HG03342 (cell line): ENCODE measurements at regions not wholly inside any gene's neighbourhood (a gene's known extent, or its start where the extent isn't known, plus 50 kb on each side); places are given as distances from the start of the nearest gene placed in this dataset.

Experiments
- ATAC-seq: cut with Tn5 transposase; IDR thresholded peaks from one replicate; pipeline ENCODE4 v1.9.1; 2021; ENCODE audit warnings: mild to moderate bottlenecking, moderate library complexity; ENCODE audit not compliant: unreplicated experiment

DNA sequence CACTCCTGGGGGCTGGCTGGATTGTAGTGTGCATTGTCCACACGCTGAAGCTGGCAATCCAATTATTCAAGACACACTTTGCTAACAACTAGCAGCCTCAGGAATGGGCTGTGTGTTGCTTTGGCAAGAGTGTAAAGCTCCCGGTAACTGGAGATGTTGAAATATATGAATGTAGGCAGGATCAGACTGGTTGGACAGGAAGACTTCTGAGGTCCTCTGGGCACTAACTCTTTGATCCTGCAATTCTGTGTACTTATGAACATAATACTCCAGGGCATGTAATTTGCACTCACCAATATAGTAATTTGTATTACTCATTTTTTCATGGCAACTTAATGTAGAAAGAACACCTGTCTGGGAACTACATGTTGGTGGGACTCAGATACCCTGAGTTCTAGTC lies 106.7 kb upstream of the SLC28A3 start:
- ATAC-seq: no peak

DNA sequence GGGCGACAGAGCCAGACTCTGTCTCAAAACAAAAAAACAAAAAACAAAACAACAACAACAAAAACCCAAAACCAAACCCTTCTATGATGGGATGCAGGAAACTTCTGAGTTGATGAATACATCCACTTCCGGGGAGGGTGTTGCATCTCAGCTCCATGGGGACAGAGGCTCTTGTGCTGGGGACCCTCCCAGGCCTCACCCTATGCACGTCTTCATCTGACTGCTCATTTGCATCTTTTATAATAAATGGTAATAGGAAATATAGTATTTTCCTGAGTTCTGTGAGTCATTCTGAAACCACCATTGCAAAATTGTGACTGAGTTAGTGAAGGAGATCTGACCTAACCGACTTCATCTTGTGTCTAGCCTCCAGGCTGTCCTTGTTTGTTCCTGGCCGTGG lies 109.5 kb upstream of the SLC28A3 start:
- ATAC-seq: no peak

DNA sequence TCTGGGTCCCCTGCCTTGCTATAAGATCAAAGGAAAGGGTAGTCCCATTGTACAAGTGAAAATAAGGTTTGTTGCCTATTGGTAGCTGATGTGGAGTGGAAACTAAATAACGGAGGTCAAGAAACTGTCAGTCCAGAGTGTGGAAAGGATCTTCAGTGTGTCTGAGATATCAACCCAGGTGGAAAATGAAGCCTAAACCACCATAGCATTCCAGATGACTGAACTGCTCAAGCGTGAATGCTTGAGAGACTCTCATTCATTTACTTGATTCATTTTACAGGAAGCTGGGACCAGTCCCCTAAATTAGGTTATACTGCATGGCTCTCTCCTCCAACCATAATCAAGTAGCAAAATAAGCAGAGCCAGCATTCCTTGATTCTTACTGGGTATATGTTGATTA lies 116.0 kb upstream of the SLC28A3 start:
- ATAC-seq: no peak

DNA sequence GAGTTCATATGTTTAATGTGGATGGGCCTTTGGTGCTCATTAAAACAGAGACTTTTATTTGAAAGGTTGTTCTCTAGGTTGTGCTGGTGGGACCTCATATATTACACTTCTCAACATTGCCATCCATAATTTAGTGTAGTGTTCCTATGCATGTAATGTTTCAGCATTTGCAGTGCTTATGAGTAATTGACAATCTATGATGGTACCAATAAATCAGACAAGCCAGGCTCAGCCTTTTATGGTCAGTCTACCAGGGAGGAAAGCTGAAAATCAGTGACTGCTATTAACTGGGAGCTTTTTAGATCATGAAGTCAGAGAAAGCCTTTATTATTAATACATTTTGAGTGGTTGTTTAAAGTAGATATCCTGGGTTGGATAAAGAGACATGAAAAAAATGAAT lies 120.1 kb upstream of the SLC28A3 start:
- no peak for ATAC-seq

DNA sequence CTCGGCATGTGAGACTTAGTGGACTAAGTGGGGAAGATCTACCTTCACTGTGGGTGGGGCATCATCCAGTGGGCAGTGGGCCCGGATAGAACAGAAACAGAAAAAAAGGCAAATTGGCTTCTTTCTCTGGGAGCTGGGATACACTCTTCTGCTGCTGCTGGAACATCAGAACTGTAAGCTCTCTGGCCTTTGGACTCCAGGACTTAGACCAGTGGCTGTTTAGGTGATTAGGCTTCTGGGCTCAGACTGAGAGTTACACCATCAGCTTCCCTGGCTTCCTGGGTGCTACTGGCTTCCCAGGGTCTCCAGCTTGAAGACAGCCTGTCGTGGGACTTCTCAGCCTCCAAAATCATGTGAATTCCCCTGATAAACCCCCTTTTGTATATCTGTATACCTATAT lies 122.7 kb upstream of the SLC28A3 start:
- ATAC-seq: no peak

DNA sequence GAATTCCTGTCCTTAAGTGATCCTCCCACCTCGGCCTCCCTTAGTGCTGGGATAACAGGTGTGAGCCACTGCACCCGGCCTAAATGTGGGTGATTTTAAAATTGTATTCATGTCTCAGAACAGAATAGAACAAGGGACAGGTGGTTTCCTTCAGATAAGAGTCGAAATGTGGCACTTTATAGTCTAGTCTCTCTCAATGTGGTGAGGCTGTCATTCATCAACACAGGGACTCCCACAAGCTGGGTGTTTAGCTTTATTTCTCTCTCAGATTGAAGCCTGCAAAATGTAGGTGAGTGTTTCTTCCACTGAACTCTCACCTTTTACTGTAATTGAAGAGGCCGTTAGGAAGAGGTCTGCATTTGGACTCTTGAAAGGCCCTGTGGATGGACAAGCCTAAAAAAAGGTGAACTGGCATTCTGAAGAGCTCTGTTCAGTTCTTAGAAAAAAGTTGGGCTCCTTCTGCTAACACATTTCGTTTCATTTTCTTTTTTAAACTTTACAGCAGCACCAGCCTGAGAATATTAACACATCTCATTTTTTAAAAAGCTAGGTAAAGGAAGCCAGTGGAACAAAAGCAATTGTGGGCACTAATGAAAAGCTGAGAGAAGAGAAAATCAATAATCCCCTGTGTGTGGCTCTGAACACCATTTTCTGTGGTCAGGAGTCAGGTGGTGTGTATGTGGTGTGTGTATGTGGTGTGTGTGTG lies 126.2 kb upstream of the SLC28A3 start:
- ATAC-seq: no peak

DNA sequence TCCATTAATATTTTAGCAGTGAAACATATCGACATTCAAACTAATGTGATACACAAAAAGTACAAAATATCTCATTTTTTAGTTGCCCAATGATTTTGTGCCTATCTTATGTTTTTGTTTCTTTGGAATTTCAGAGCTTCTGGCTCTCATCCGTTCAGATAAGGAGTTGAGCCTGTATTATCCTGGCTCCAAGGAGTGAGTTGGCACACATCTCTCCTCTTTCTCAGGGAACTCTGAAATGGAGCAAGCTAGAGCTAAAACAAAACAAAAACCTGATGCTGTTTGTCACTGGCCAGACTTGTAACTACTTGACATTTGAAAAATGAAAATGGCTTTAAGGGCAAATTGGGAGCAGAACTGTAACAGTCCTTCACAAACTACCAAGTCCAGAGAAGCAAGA lies 131.3 kb upstream of the SLC28A3 start:
- no peak for ATAC-seq

DNA sequence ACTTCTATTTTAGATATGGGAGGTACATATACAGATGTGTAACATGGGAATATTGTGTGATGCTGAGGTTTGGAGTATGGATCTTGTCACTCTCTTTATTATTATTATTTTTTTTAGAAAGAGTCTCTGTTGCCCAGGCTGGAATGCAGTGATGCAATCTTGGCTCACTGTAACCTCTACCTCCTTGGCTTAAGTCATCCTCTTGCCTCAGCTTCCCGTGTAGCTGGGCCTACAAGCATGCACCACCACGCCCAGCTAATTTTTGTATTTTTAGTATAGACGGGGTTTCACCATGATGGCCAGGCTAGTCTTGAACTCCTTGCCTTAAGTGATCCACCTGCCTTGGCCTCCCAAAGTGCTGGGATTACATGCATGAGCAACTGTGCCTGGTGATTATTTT lies 138.4 kb upstream of the SLC28A3 start:
- no peak for ATAC-seq

DNA sequence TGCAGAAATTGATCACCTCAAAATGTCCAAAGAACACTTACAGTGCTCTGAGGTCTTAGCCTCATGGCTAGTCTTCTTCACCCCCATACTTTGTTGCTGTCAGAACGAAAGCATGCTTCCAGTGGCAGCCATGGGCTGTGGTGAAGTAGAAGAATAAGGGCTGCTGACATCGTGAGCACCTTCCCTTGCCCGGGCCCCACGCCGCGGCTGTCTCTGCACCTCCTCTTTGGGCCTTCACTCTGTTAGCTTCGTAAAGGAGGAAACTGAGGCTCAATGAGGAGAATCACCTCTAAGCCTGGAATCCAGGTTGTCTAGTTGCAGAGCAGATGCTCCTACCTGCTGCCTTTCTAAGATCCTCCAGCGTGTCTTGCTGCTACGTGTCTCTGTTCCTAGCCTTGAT lies 139.5 kb upstream of the SLC28A3 start:
- ATAC-seq: no peak

DNA sequence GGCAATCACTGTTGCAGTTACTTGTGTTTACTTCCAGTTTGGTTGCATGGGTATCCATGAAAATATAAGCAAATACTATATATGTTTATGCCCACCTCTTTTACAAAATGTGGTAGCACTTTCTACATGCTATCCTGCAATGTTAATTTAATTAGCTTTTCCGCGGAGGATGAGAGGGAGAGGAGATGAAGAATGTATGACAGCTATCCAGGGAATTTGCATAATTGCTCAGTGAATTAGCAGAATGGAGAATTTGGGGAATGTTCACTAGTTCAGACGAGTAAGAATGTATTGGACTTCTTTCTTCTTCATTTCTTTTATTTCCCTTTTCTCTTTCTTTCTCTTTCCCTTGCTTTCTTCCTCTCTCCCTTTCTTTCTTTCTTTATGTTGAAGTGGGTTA lies 140.7 kb upstream of the SLC28A3 start:
- no peak for ATAC-seq

DNA sequence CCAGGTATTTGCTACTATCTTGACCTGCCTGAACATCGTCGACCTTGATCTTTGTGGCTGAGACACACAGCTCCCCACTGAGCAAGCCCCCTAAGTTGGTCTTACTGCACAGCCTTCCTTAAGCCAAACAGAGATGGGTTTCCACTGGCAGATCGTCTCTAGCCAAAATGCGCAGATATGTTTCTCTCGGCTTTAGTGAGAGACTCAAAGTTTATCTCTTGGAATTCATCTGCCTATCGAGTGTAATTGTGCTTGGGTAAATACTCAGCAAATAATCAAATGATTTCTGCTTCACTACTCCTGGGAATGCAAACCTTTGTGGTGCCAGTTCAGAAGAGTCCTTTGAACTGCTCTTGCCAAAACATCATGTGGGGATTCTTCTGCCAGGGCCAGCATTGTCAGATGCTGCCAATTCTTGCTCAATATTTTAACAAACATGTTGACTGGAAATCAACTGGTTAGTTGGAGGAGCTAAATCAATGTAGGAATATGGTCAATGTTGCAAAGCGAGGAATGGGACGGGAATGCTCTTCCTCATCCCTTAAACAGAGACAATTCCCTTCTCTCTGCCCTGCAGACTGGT lies 141.2 kb upstream of the SLC28A3 start:
- no peak for ATAC-seq

DNA sequence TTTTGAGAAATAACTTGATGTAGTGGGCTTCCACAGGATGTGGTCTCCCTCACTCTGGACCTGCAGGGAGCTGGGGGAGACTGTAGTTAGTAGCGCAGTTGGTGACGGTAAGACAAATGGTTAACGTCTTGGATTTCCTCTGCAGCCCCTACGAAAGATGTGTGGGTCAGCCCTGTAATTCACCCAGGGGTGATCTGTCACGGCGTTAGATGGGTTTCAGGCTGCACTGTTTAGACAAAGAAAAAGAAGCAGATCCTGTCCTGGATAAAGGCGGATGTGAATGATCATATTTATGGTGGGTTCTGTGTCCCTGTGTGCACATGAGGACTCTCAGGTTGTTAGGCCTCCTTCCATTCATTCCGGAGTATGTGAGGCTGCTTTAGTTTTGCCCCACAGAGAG lies 142.0 kb upstream of the SLC28A3 start:
- ATAC-seq: no peak

DNA sequence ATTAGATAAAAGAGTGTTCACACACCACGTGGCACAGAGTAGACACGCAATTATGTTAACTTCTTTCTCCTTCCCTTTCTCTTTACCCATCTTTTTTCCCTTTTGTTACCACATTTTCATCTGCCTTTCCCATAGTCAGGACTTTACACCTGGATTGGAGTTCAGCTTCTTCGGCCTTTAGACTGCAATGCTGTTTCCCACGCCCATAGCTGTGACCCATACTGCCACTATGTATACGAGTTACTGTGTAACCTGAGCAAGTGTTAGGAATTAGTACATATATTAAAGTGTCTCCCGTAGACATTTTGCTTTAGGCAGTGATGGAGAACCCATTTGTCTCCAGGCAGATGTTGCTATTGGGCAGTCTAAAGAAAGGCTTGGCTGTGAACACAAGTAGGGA lies 143.6 kb upstream of the SLC28A3 start:
- no peak for ATAC-seq

DNA sequence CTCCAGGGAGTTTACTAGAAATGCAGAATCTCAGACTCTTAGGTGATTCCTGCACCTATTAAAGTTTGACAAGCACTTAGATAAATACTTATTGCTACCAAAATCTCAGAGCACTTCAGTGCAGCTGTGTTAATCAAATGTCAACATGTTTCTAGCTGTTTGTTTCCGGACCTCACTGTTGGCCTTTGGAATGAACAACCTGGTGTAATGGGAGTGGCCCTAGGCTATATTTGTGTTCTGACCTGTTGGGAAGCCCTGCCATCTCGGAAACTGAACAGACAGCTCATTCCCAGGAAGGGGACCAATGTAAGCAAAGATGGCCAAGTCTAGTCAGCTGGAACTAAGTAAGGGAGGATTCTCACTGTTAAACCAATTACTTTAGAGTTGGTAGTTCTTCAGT lies 145.0 kb upstream of the SLC28A3 start:
- no peak for ATAC-seq

DNA sequence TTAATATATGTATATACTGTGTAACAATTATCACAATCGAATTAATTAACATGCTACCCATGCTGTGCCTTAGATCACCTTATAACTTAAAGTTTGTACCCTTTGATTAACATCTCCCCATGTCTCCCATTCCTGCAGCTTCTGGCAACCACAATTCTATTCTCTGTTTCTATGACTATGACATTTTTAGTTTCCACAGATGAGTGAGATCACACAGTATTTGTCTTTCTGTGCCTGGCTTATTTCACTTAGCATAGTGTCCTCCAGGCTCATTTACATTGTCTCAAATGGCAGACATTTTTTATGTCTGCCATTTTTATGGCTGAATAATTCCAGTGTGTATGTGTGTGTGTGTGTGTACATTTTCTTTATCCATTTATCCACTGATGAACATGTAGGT lies 146.1 kb upstream of the SLC28A3 start:
- no peak for ATAC-seq

DNA sequence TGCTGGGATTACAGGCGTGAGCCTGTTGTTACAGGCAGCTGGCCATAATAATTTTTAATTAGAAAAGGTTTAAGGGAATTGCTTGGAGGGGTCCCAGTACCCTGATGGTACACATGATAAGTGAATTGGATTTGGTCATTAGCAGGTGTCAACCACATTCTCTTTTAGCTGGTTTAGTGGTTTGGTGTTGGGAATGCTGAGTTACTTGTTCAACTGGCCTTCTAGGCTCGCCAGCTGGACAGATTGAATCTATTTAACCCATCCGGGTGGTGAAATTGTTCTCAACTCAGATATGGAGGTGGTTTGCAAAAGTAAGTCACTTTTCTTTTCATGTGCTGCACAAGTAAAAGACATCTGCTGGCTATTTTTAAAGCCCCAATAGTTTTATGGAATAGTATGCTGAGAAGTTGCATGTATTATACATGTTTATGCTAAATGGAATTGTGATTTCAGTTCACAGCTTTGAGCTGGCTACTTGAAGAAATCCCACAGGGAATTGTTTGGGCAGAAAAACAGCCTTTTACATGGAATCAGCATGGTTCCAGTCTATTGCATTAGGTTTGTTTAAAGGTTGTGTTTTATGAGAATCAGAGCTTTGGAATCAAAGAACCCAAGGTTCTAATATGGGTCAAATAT lies 149.8 kb upstream of the SLC28A3 start:
- no peak for ATAC-seq

DNA sequence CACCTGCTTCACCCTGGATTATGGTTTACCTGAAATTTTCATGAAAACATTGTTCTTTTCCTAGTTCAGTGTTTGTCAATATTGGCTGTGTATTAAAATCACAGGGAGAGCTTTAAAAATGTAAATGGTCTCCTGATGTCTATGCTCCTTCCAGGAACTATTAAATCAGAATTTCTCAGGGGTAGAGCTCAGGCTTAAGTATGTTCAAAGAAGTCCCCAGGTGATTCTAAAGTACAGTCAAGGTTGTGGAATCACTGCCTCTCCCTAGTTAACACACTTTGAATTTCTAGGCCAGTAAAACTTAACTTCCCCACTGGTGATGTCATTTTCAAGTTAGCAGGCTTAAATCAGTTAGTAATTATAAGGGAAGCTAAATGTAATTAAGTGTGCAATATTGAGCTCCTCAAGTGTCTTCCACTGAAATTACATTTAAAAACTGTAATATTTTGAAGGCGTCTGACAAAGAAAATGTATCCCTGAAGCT lies 150.3 kb upstream of the SLC28A3 start:
- no peak for ATAC-seq

DNA sequence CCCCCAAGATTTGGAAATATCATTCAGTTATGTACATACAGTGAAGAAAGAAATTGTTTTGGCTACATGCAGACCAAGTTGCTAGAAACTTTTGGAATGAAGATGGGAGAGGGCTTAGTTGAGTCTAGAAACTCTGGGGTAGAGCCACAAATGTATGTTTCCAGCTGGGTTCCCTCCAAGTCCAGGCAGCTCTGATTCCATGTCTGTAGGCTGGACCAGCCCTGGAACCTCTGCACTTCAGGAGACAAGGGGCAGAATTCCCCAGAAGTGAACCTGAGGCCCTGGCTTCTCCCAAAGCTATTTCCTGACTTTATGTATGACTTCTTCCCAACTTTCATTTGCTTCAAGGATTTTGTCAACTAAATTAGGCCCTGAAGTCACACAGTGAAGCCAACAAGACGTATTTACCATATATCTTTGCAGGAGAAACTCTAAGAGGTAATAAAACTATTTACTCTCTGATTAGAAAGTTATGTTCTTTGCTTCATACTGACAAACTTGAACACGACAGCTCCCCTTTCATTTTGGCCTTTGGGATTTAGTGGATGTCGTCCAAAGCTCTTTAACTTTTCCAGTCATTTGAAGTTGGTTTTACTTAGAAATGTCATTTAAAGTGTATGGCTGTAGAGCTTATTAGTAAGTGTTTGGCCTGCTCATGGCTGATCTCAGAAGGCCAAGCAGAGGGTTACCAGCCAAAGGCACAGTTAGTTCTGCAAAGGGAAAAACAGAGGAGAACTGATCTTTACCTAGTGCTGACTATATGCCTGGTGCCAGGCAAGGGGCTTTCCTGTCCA lies 152.0 kb upstream of the SLC28A3 start:
- no peak for ATAC-seq

DNA sequence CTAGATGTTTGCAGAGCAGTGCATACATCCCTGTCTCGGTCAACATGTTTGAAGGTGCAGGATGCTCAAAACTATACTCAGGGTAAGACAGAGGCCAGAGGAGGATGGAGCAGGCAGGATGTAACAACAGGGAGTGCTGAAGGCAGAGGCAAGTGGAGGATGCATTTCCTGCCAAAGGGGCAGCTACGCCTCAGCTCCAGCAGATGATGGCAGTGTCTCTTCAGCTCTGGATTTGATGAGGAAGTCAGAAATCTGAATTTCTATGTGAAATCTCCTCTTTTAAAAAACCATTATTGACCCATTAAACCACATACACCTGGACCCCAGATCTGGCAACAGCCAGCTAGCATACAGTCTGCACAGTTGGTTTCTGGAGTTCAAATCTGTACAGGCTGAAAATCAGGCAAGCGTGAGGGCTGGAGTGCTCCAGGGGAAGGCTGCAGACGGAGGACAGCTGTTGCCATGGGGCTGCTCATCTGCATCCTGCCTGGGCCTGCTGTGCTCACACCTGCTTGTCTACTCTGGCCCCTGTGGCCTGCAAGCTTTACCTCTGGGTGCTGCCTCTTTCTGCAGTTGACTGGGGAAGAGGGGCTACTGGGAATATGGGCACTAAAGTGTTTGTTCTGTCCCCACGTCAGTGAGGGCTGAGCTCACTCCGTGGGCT lies 152.9 kb upstream of the SLC28A3 start:
- ATAC-seq: no peak

DNA sequence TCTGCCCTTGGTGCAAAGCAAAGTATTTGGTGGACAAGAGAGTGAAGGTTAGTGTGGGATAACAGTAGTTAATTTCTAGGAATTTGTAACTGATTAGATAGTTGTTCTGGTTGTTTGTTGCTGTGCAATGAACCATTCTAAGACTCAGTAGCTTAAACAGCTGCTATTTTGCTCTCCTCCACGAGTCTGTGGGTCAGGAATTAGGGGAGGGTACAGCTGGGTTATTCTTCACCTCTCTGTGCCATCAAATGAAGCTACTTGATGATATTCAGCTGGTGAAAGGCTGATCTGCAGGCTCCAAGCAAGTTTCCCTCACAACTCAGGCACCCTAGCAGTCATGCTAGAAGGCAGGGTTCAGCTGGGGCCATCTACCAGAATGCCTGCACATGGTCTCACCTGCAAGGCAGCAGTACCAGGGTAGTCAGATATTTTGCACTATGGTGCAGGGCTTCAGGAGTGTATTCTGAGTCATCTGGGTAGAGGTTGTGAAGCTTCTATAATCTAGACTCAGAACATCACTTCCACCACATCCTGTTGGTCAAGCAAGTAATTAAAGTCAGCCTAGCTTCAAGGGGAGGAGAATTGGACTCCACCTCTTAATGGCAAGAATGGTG lies 159.5 kb upstream of the SLC28A3 start:
- peak; percentile 89 for ATAC-seq

DNA sequence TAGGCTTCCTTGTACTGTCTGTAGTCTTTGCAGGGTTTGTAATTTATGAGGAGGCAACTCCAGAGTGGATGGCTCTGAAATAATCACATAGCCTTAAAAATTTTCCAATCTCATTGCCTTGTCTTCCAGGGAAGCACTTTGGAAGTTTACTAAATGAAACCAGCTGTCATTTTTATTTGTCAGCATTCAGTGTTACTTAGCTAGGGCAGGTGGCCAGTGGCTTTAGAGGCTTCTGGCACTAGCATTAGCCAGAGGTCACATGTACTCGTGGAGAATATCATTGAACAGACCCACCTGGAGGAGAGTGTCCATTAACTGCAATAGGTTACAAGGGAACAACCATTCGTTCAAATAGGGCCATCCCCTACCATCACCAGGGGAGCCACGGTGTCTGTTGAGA lies 160.3 kb upstream of the SLC28A3 start:
- ATAC-seq: no peak
